DOHH2 (cell line): ENCODE measurements at regions not wholly inside any gene's neighbourhood (a gene's known extent, or its start where the extent isn't known, plus 50 kb on each side); places are given as distances from the start of the nearest gene placed in this dataset.

Source experiments
- EZH2phosphoT487 ChIP-seq: fragments of 200-600 bp; sonication (generic); IDR thresholded peaks from 2 replicates; pipeline ENCODE4 v1.6.1; 2017; ENCODE audit warnings: borderline replicate concordance, mild to moderate bottlenecking, antibody characterized with exemption, low read length, moderate library complexity, mixed read lengths
- TF ChIP-seq, protein P1 (sequence below): fragments of 200-600 bp; sonication (generic); IDR thresholded peaks from one replicate; pipeline ENCODE4 v1.5.1; 2014; ENCODE audit warnings: antibody characterized with exemption, mild to moderate bottlenecking, low read depth, low read length; ENCODE audit not compliant: poor library complexity, severe bottlenecking

DNA sequence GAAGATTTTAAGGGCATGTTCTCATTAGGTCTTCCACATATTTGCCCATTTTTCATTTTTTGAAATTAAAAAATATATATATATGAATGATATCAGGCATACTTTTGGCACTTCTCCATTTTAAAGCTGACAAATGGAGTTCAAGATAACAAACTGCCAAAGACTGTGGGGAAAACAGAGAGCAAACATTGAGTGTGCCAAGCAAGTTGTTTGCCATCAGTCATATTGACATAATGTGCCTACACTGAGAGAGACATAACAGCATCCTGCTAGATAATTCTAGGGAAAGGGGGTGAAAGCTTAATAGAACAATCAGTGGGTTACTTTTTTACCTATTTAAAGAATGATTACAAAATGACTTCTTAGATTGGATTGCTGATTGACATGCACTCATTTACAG, 529.4 kb upstream of the CXADR start:
- TF ChIP-seq, protein P1, sequence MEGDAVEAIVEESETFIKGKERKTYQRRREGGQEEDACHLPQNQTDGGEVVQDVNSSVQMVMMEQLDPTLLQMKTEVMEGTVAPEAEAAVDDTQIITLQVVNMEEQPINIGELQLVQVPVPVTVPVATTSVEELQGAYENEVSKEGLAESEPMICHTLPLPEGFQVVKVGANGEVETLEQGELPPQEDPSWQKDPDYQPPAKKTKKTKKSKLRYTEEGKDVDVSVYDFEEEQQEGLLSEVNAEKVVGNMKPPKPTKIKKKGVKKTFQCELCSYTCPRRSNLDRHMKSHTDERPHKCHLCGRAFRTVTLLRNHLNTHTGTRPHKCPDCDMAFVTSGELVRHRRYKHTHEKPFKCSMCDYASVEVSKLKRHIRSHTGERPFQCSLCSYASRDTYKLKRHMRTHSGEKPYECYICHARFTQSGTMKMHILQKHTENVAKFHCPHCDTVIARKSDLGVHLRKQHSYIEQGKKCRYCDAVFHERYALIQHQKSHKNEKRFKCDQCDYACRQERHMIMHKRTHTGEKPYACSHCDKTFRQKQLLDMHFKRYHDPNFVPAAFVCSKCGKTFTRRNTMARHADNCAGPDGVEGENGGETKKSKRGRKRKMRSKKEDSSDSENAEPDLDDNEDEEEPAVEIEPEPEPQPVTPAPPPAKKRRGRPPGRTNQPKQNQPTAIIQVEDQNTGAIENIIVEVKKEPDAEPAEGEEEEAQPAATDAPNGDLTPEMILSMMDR = no peak
- TF ChIP-seq EZH2phosphoT487 = no peak
